ENCODE measurements at regions not wholly inside any gene's neighbourhood (a gene's known extent, or its start where the extent isn't known, plus 50 kb on each side); places are given as distances from the start of the nearest gene placed in this dataset.

DNA sequence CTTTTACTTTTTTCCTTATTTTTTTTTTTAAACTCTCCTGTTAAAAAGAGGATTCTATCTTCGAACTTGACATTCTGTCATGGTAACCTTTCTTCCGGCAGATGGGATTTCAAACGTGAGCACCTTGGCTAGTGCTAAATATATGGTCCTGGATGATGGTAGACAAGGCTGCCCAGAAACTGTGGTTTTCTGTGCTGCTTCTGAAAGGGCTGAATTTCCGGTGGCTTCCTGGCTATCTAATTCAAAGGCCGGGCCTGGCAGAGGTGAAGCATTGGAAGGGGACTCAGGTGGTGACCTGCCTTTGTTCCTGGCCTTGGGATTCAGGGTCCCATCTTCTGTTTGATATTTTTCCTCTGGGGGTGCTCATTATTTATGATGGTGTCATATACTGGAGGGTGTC, 118.6 kb upstream of the MYL2 start:
- Histone ChIP-seq H3K79me2 (ENCODE audit: control insufficient read depth, insufficient read depth, low read length) (no peaks in the 10 kb centered on the region), H3K4me3 (ENCODE audit: control extremely low read depth in 1 of 5, extremely low read depth in 1 of 5, insufficient read depth in 1 of 5, low read depth in 2 of 5, low read length in 4 of 5) (no peak overlapping the region), H2AFZ (ENCODE audit: insufficient read depth, low read depth, low read length, poor library complexity, severe bottlenecking) (no peak overlapping the region), H3K9me3 (ENCODE audit: control extremely low read depth in 1 of 3, control insufficient read depth in 2 of 3, insufficient read depth in 1 of 3, low read length in 2 of 3) (peaks cover 0 to 6% (median 0%) of the 10 kb centered on the region in 3 donors), H3K27me3 (replicated peaks in 1 of 4; ENCODE audit: control extremely low read depth in 1 of 4, control insufficient read depth in 3 of 4, insufficient read depth in 4 of 4, low read length in 3 of 4) (peaks cover 0 to 41% (median 12%) of the 10 kb centered on the region in 4 experiments), H3K4me1 (ENCODE audit: control insufficient read depth in 2 of 2, insufficient read depth in 2 of 2, low read length in 2 of 2) (peaks cover 12 to 15% of the 10 kb centered on the region in 2 donors), H3K9ac (ENCODE audit: low read length) (no peak overlapping the region), H4K20me1 (ENCODE audit: control insufficient read depth, insufficient read depth, low read length, poor library complexity, severe bottlenecking) (no peaks in the 10 kb centered on the region), H3K4me2 (replicated peaks; ENCODE audit: low read depth, low read length, poor library complexity, severe bottlenecking) (no peak overlapping the region), H3K36me3 (replicated peaks in 1 of 2; ENCODE audit: control extremely low read depth in 1 of 2, control insufficient read depth in 1 of 2, extremely low read depth in 1 of 2, insufficient read depth in 2 of 2, low read length in 1 of 2) (no peaks in the 10 kb centered on the region), H3K27ac (ENCODE audit: low read length in 2 of 2) (no peak overlapping the region)
- CTCF ChIA-PET = no interaction called here
- ATAC-seq (ENCODE audit: low read depth) (no peak), DNase-seq (no peak)
- Mint-ChIP-seq H3K9me3 (ENCODE audit: insufficient read depth) (no peaks in the 10 kb centered on the region), H3K4me1 (peaks cover 16% of the 10 kb centered on the region), H3K27me3 (peaks cover 48% of the 10 kb centered on the region), H3K4me3 (no peak overlapping the region), H3K27ac (no peak overlapping the region)
- WGBS (ENCODE audit: insufficient coverage) = 59% methylated on average over 4 of the region's 5 CpGs
- POLR2A ChIA-PET = no interaction called here
- intact Hi-C loops (cut with micrococcal nuclease) = no loop called here
- TF ChIP-seq, protein P1, sequence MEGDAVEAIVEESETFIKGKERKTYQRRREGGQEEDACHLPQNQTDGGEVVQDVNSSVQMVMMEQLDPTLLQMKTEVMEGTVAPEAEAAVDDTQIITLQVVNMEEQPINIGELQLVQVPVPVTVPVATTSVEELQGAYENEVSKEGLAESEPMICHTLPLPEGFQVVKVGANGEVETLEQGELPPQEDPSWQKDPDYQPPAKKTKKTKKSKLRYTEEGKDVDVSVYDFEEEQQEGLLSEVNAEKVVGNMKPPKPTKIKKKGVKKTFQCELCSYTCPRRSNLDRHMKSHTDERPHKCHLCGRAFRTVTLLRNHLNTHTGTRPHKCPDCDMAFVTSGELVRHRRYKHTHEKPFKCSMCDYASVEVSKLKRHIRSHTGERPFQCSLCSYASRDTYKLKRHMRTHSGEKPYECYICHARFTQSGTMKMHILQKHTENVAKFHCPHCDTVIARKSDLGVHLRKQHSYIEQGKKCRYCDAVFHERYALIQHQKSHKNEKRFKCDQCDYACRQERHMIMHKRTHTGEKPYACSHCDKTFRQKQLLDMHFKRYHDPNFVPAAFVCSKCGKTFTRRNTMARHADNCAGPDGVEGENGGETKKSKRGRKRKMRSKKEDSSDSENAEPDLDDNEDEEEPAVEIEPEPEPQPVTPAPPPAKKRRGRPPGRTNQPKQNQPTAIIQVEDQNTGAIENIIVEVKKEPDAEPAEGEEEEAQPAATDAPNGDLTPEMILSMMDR (IDR thresholded peaks at IDR 0.05) = no peak
- TF ChIP-seq EZH2 (IDR thresholded peaks at IDR 0.05; ENCODE audit: borderline replicate concordance, insufficient read depth, low read depth, low read length, poor library complexity, severe bottlenecking) = no peak

DNA sequence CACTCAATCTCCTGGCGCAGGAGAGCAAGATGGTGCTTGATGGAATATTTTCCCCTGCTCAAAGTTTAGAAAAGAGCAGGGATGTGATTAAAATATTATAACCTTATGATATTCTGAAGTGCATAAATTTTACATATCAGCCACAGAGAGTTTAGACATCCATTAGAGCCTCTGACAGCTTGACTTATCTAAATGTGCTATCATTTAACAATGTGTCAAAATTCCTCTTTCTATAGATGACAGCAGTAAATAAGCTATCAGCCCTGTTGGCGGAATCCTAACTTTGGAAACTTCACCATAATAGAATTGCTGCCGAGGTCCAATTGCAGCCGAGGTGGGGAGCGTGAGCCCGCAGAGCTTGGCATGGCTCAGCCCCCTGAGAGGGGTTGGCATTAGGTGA, 117.7 kb upstream of the MYL2 start:
- Histone ChIP-seq H3K36me3 (replicated peaks in 1 of 2; ENCODE audit: control extremely low read depth in 1 of 2, control insufficient read depth in 1 of 2, extremely low read depth in 1 of 2, insufficient read depth in 2 of 2, low read length in 1 of 2) (no peaks in the 10 kb centered on the region), H3K4me1 (ENCODE audit: control insufficient read depth in 2 of 2, insufficient read depth in 2 of 2, low read length in 2 of 2) (peaks cover 17 to 20% of the 10 kb centered on the region in 2 donors), H3K9me3 (ENCODE audit: control extremely low read depth in 1 of 3, control insufficient read depth in 2 of 3, insufficient read depth in 1 of 3, low read length in 2 of 3) (peaks cover 0 to 6% (median 0%) of the 10 kb centered on the region in 3 donors), H3K9ac (ENCODE audit: low read length) (no peak overlapping the region), H2AFZ (ENCODE audit: insufficient read depth, low read depth, low read length, poor library complexity, severe bottlenecking) (no peak overlapping the region), H3K27me3 (replicated peaks in 1 of 4; ENCODE audit: control extremely low read depth in 1 of 4, control insufficient read depth in 3 of 4, insufficient read depth in 4 of 4, low read length in 3 of 4) (peaks cover 0 to 44% (median 14%) of the 10 kb centered on the region in 4 experiments), H3K27ac (ENCODE audit: low read length in 2 of 2) (no peak overlapping the region), H3K79me2 (ENCODE audit: control insufficient read depth, insufficient read depth, low read length) (no peaks in the 10 kb centered on the region), H3K4me3 (ENCODE audit: control extremely low read depth in 1 of 5, extremely low read depth in 1 of 5, insufficient read depth in 1 of 5, low read depth in 2 of 5, low read length in 4 of 5) (no peak overlapping the region), H4K20me1 (ENCODE audit: control insufficient read depth, insufficient read depth, low read length, poor library complexity, severe bottlenecking) (no peaks in the 10 kb centered on the region), H3K4me2 (replicated peaks; ENCODE audit: low read depth, low read length, poor library complexity, severe bottlenecking) (no peak overlapping the region)
- H3K27me3 Mint-ChIP-seq = peaks cover 48% of the 10 kb centered on the region
- ChIA-PET CTCF (no interaction called here), POLR2A (no interaction called here)
- WGBS (ENCODE audit: insufficient coverage) = no CpG with 5 or more reads among the region's 6 CpGs
- DNase-seq (no peak), ATAC-seq (ENCODE audit: low read depth) (no peak)
- H3K4me3 Mint-ChIP-seq = no peak overlapping the region
- no peak overlapping the region for H3K27ac Mint-ChIP-seq
- no peak for TF ChIP-seq EZH2 (IDR thresholded peaks at IDR 0.05; ENCODE audit: borderline replicate concordance, insufficient read depth, low read depth, low read length, poor library complexity, severe bottlenecking)
- TF ChIP-seq, protein P1 (IDR thresholded peaks at IDR 0.05) = no peak
- intact Hi-C loops (cut with micrococcal nuclease) = no loop called here
- H3K9me3 Mint-ChIP-seq (ENCODE audit: insufficient read depth) = no peaks in the 10 kb centered on the region
- peaks cover 16% of the 10 kb centered on the region for H3K4me1 Mint-ChIP-seq
